ENCODE measurements at regions not wholly inside any gene's neighbourhood (a gene's known extent, or its start where the extent isn't known, plus 50 kb on each side); places are given as distances from the start of the nearest gene placed in this dataset.

- intact Hi-C loops (cut with DNase I) = no loop called here
- no peak overlapping the region for H3K27ac ChIP-seq
These were observed 333.6 kb downstream of the DUSP10 start for GRCh38 chr1:221408117-221408803.

GRCh38 chr1:221411283-221411682 is 330.6 kb downstream of the DUSP10 start:
- ATAC-seq = no peak
- H3K27me3 ChIP-seq = no peaks in the 10 kb centered on the region
- no peak for DNase-seq
- H3K36me3 ChIP-seq = no peaks in the 10 kb centered on the region
- intact Hi-C loops (cut with DNase I) = no loop called here
- FAIRE-seq = no peak
- H3K9me3 ChIP-seq = no peaks in the 10 kb centered on the region
- H3K4me3 ChIP-seq = no peak overlapping the region
- no peak for TF ChIP-seq CTCF (IDR thresholded peaks at IDR 0.05)
- no peaks in the 10 kb centered on the region for H3K4me1 ChIP-seq
- 43 to 57% methylated on average over 3 of the region's 3 CpGs for WGBS, 2 donors
- no peak overlapping the region for H3K27ac ChIP-seq

More at GRCh38 chr1:221408117-221408803, 333.6 kb downstream of the DUSP10 start:
- no peaks in the 10 kb centered on the region for H3K4me1 ChIP-seq
- no peak for FAIRE-seq
- H3K36me3 ChIP-seq = no peaks in the 10 kb centered on the region
- TF ChIP-seq CTCF (IDR thresholded peaks at IDR 0.05) = no peak
- no peaks in the 10 kb centered on the region for H3K9me3 ChIP-seq
- DNase-seq = no peak
- H3K27me3 ChIP-seq = no peaks in the 10 kb centered on the region
- H3K4me3 ChIP-seq = no peak overlapping the region
- 47% methylated on average over 7 of the region's 7 CpGs for WGBS, 2 donors
- no peak for ATAC-seq

- no peak for DNase-seq
- intact Hi-C loops (cut with DNase I) = no loop called here
- WGBS, 2 donors = 55 to 59% methylated on average over 8 of the region's 8 CpGs
- Histone ChIP-seq H3K4me3 (no peak overlapping the region), H3K36me3 (no peaks in the 10 kb centered on the region), H3K9me3 (no peaks in the 10 kb centered on the region), H3K4me1 (no peaks in the 10 kb centered on the region), H3K27me3 (no peaks in the 10 kb centered on the region), H3K27ac (peak overlapping the region in 2 of 4 donors; percentile 10 to 57)
- peak in 2 of 4 donors; percentile 8 to 10 for ATAC-seq
- no peak for TF ChIP-seq CTCF (IDR thresholded peaks at IDR 0.05)
- FAIRE-seq = no peak
These were observed 326.9 kb downstream of the DUSP10 start for GRCh38 chr1:221414772-221415539.

- WGBS, 2 donors = 13 to 17% methylated on average over 1 of the region's 1 CpG
These were observed 326.2 kb downstream of the DUSP10 start for GRCh38 chr1:221415651-221416050.

More at GRCh38 chr1:221415651-221416050, 326.2 kb downstream of the DUSP10 start:
- FAIRE-seq (no peak), ATAC-seq (peak; percentile 56 to 91 (median 78)), DNase-seq (no peak)
- Histone ChIP-seq H3K4me3 (no peak overlapping the region), H3K27ac (peak overlapping the region in 1 of 4 donors; percentile 57), H3K27me3 (no peaks in the 10 kb centered on the region), H3K9me3 (no peaks in the 10 kb centered on the region), H3K4me1 (no peaks in the 10 kb centered on the region), H3K36me3 (no peaks in the 10 kb centered on the region)
- no peak for TF ChIP-seq CTCF (IDR thresholded peaks at IDR 0.05)
- intact Hi-C loops (cut with DNase I) = no loop called here
